Fibroblast of peridontal ligament (primary cell): ENCODE measurements at regions not wholly inside any gene's neighbourhood (a gene's known extent, or its start where the extent isn't known, plus 50 kb on each side); places are given as distances from the start of the nearest gene placed in this dataset.
"Not testable (repeated sequence)": the region's sequence is repeated elsewhere in the genome, so short reads cannot be mapped to it uniquely, and the experiment has no call there.

ENCODE experiments used
- DNase-seq: peaks from one replicate; pipeline ENCODE4 v3.0.0-alpha.2; 2010; ENCODE audit errors: extremely low read depth

- no peak for DNase-seq
Measured at GRCh38 chr2:238521002-238521401, 94.3 kb downstream of the ASB1 start.

- no peak for DNase-seq
Measured at GRCh38 chr2:238521870-238522269, 95.1 kb downstream of the ASB1 start.

- DNase-seq: peak; percentile 50
Measured at GRCh38 chr2:238523158-238524110, 96.7 kb downstream of the ASB1 start.

- DNase-seq: no peak
Measured at GRCh38 chr2:238524426-238524983, 97.8 kb downstream of the ASB1 start.

GRCh38 chr2:238525990-238526389 lies 99.3 kb downstream of the ASB1 start:
- DNase-seq: no peak

GRCh38 chr2:238527565-238527964 lies 100.8 kb downstream of the ASB1 start:
- peak; percentile 29 for DNase-seq

GRCh38 chr2:238528953-238529781 lies 102.4 kb downstream of the ASB1 start:
- DNase-seq: peak; percentile 79

GRCh38 chr2:238531017-238531645 lies 104.4 kb downstream of the ASB1 start:
- not testable (repeated sequence) for DNase-seq

GRCh38 chr2:238543732-238544131 lies 117.0 kb downstream of the ASB1 start:
- not testable (repeated sequence) for DNase-seq

GRCh38 chr2:238548902-238549462 lies 122.3 kb downstream of the ASB1 start:
- no peak for DNase-seq

- no peak for DNase-seq
Measured at GRCh38 chr2:238549866-238550265, 123.1 kb downstream of the ASB1 start.

GRCh38 chr2:238551091-238551490 lies 124.4 kb downstream of the ASB1 start:
- no peak for DNase-seq

- no peak for DNase-seq
Measured at GRCh38 chr2:238552226-238552625, 125.5 kb downstream of the ASB1 start.

- no peak for DNase-seq
Measured at GRCh38 chr2:238553159-238553558, 126.4 kb downstream of the ASB1 start.

- DNase-seq: no peak
Measured at GRCh38 chr2:238554468-238555315, 128.0 kb downstream of the ASB1 start.

GRCh38 chr2:238555786-238556542 lies 129.2 kb downstream of the ASB1 start:
- DNase-seq: no peak

- DNase-seq: no peak
Measured at GRCh38 chr2:238557431-238557830, 130.7 kb downstream of the ASB1 start.

- DNase-seq: no peak
Measured at GRCh38 chr2:238557936-238558335, 131.2 kb downstream of the ASB1 start.

- DNase-seq: no peak
Measured at GRCh38 chr2:238558456-238559099, 131.9 kb downstream of the ASB1 start.
